ENCODE measurements at regions not wholly inside any gene's neighbourhood (a gene's known extent, or its start where the extent isn't known, plus 50 kb on each side); places are given as distances from the start of the nearest gene placed in this dataset.
"Not testable (repeated sequence)": the region's sequence is repeated elsewhere in the genome, so short reads cannot be mapped to it uniquely, and the experiment has no call there.

- Histone ChIP-seq H3K9me2 (replicated peaks; ENCODE audit: low read length) (no peaks in the 10 kb centered on the region), H3K4me2 (ENCODE audit: low read length) (no peak overlapping the region), H3K4me3 (ENCODE audit: low read length) (no peak overlapping the region), H3F3A (ENCODE audit: low read length, unreplicated experiment) (no peaks in the 10 kb centered on the region), H3K36me3 (ENCODE audit: low read depth, low read length) (no peaks in the 10 kb centered on the region), H3K9me3 (ENCODE audit: low read length) (peaks cover 27% of the 10 kb centered on the region; the same call in 1 of the 2 replicates), H3K27me3 (ENCODE audit: low read length) (no peaks in the 10 kb centered on the region), H3K4me1 (ENCODE audit: insufficient read depth, low read length) (no peaks in the 10 kb centered on the region), H3K27ac (ENCODE audit: low read length) (no peak overlapping the region), H3K79me2 (ENCODE audit: low read length) (no peaks in the 10 kb centered on the region), H2AFZ (ENCODE audit: low read length) (no peak overlapping the region), H4K20me1 (ENCODE audit: low read length) (no peaks in the 10 kb centered on the region), H3K9ac (ENCODE audit: low read length) (no peak overlapping the region)
- no TSS peak for BruUV-seq (replicated peaks)
- TF ChIP-seq CTCF (conservative IDR thresholded peaks at IDR 0.05; ENCODE audit: low read depth, low read length): no peak
- TF ChIP-seq EZH2 (IDR thresholded peaks at IDR 0.05; ENCODE audit: low read length, unreplicated experiment): no peak
- TF ChIP-seq EZH2phosphoT487 (IDR thresholded peaks at IDR 0.05; ENCODE audit: borderline replicate concordance, low read length): no peak
- CTCF ChIA-PET: no interaction called here
- ATAC-seq: no peak
- no peak for DNase-seq
- intact Hi-C loops (cut with micrococcal nuclease): no loop called here
- POLR2A ChIA-PET (ENCODE audit: unreplicated experiment): no interaction called here
Measured at GRCh38 chr17:54372069-54372749, 528.4 kb upstream of the TOM1L1 start.

- DNase-seq (no peak), ATAC-seq (no peak)
- Histone ChIP-seq H3F3A (ENCODE audit: low read length, unreplicated experiment) (no peaks in the 10 kb centered on the region), H3K9ac (ENCODE audit: low read length) (no peak overlapping the region), H3K4me3 (ENCODE audit: low read length) (no peak overlapping the region), H3K36me3 (ENCODE audit: low read depth, low read length) (no peaks in the 10 kb centered on the region), H2AFZ (ENCODE audit: low read length) (no peak overlapping the region), H3K4me2 (ENCODE audit: low read length) (no peak overlapping the region), H4K20me1 (ENCODE audit: low read length) (no peaks in the 10 kb centered on the region), H3K9me3 (ENCODE audit: low read length) (peaks cover 18% of the 10 kb centered on the region; the same call in 1 of the 2 replicates), H3K4me1 (ENCODE audit: insufficient read depth, low read length) (no peaks in the 10 kb centered on the region), H3K79me2 (ENCODE audit: low read length) (no peaks in the 10 kb centered on the region), H3K27me3 (ENCODE audit: low read length) (no peaks in the 10 kb centered on the region), H3K27ac (ENCODE audit: low read length) (no peak overlapping the region), H3K9me2 (replicated peaks; ENCODE audit: low read length) (no peaks in the 10 kb centered on the region)
- intact Hi-C loops (cut with micrococcal nuclease): no loop called here
- ChIA-PET POLR2A (ENCODE audit: unreplicated experiment) (no interaction called here), CTCF (no interaction called here)
- BruUV-seq (replicated peaks): no TSS peak
- no peak for TF ChIP-seq CTCF (conservative IDR thresholded peaks at IDR 0.05; ENCODE audit: low read depth, low read length)
- TF ChIP-seq EZH2 (IDR thresholded peaks at IDR 0.05; ENCODE audit: low read length, unreplicated experiment): no peak
- no peak for TF ChIP-seq EZH2phosphoT487 (IDR thresholded peaks at IDR 0.05; ENCODE audit: borderline replicate concordance, low read length)
Measured at GRCh38 chr17:54373970-54374369, 526.7 kb upstream of the TOM1L1 start.

GRCh38 chr17:54376409-54376808, 524.2 kb upstream of the TOM1L1 start:
- H3K27me3 ChIP-seq (ENCODE audit: low read length); DNase-seq; CTCF ChIA-PET; H3K27ac ChIP-seq (ENCODE audit: low read length); H3K9me2 ChIP-seq (replicated peaks; ENCODE audit: low read length); BruUV-seq (replicated peaks); intact Hi-C loops (cut with micrococcal nuclease); H4K20me1 ChIP-seq (ENCODE audit: low read length); H3K79me2 ChIP-seq (ENCODE audit: low read length); ATAC-seq; H3K9ac ChIP-seq (ENCODE audit: low read length); H3K4me1 ChIP-seq (ENCODE audit: insufficient read depth, low read length); H3F3A ChIP-seq (ENCODE audit: low read length, unreplicated experiment); H3K4me3 ChIP-seq (ENCODE audit: low read length); POLR2A ChIA-PET (ENCODE audit: unreplicated experiment); H3K36me3 ChIP-seq (ENCODE audit: low read depth, low read length); H3K4me2 ChIP-seq (ENCODE audit: low read length); H2AFZ ChIP-seq (ENCODE audit: low read length): not testable (repeated sequence)
- H3K9me3 ChIP-seq (ENCODE audit: low read length): peaks cover 28% of the 10 kb centered on the region
